Ishikawa (cell line): ENCODE measurements at regions not wholly inside any gene's neighbourhood (a gene's known extent, or its start where the extent isn't known, plus 50 kb on each side); places are given as distances from the start of the nearest gene placed in this dataset.

Source experiments
- CEBPB ChIP-seq: IDR thresholded peaks from 2 replicates; pipeline ENCODE4 v1.6.1; 2012
- CREB1 ChIP-seq: IDR thresholded peaks from 2 replicates; pipeline ENCODE4 v1.6.1; 2012; ENCODE audit warnings: low read depth
- EP300 ChIP-seq: IDR thresholded peaks from 2 replicates; pipeline ENCODE4 v1.6.1; 2012; ENCODE audit warnings: borderline replicate concordance
- MAX ChIP-seq: IDR thresholded peaks from 2 replicates; pipeline ENCODE4 v1.6.1; 2012
- NFIC ChIP-seq: IDR thresholded peaks from 2 replicates; pipeline ENCODE4 v1.6.1; 2012
- RAD21 ChIP-seq: IDR thresholded peaks from 2 replicates; pipeline ENCODE4 v1.6.1; 2012; ENCODE audit warnings: low read depth
- REST ChIP-seq: IDR thresholded peaks from 2 replicates; pipeline ENCODE4 v1.6.1; 2012; ENCODE audit warnings: low read depth, mild to moderate bottlenecking
- TEAD4 ChIP-seq: IDR thresholded peaks from 2 replicates; pipeline ENCODE4 v1.6.1; 2012
- USF1 ChIP-seq: IDR thresholded peaks from 2 replicates; pipeline ENCODE4 v1.6.1; 2012
- YY1 ChIP-seq: IDR thresholded peaks from 2 replicates; pipeline ENCODE4 v1.6.1; 2012; ENCODE audit warnings: low read depth

GRCh38 chr6:112986321-112986720 lies 639.2 kb downstream of the RFPL4B start:
- TF ChIP-seq MAX (no peak), CEBPB (no peak), CREB1 (no peak), REST (no peak), USF1 (no peak), EP300 (no peak), NFIC (no peak), RAD21 (no peak), YY1 (no peak), TEAD4 (no peak)
